ENCODE measurements at regions not wholly inside any gene's neighbourhood (a gene's known extent, or its start where the extent isn't known, plus 50 kb on each side); places are given as distances from the start of the nearest gene placed in this dataset.
"Not testable (repeated sequence)": the region's sequence is repeated elsewhere in the genome, so short reads cannot be mapped to it uniquely, and the experiment has no call there.

- DNase-seq = no peak
These were observed 91.6 kb upstream of the BCAR3 start for GRCh38 chr1:93773049-93773838.

- no peak for DNase-seq
These were observed 90.2 kb upstream of the BCAR3 start for GRCh38 chr1:93771843-93772242.

GRCh38 chr1:93770640-93771039 lies 89.0 kb upstream of the BCAR3 start:
- no peak for DNase-seq

- no peak for DNase-seq
These were observed 88.1 kb upstream of the BCAR3 start for GRCh38 chr1:93769777-93770176.

- no peak for DNase-seq
These were observed 86.8 kb upstream of the BCAR3 start for GRCh38 chr1:93768380-93768863.

GRCh38 chr1:93766451-93766850 lies 84.8 kb upstream of the BCAR3 start:
- DNase-seq = no peak

GRCh38 chr1:93765099-93765498 lies 83.5 kb upstream of the BCAR3 start:
- DNase-seq = no peak

- no peak for DNase-seq
These were observed 82.7 kb upstream of the BCAR3 start for GRCh38 chr1:93764366-93764750.

GRCh38 chr1:93763704-93764365 lies 82.2 kb upstream of the BCAR3 start:
- no peak for DNase-seq

GRCh38 chr1:93758842-93759515 lies 77.3 kb upstream of the BCAR3 start:
- DNase-seq = peak; percentile 85

GRCh38 chr1:93757256-93758036 lies 75.8 kb upstream of the BCAR3 start:
- no peak for DNase-seq

GRCh38 chr1:93756657-93757056 lies 75.0 kb upstream of the BCAR3 start:
- DNase-seq = no peak

- DNase-seq = not testable (repeated sequence)
These were observed 73.6 kb upstream of the BCAR3 start for GRCh38 chr1:93755251-93755715.

GRCh38 chr1:93753791-93754763 lies 72.4 kb upstream of the BCAR3 start:
- peak; percentile 63 for DNase-seq

- DNase-seq = no peak
These were observed 70.0 kb upstream of the BCAR3 start for GRCh38 chr1:93751377-93752250.

- DNase-seq = peak; percentile 39
These were observed 69.3 kb upstream of the BCAR3 start for GRCh38 chr1:93750955-93751354.

GRCh38 chr1:93749894-93750301 lies 68.3 kb upstream of the BCAR3 start:
- DNase-seq = peak; percentile 34

- peak; percentile 78 for DNase-seq
These were observed 67.8 kb upstream of the BCAR3 start for GRCh38 chr1:93749487-93749886.

- no peak for DNase-seq
These were observed 64.6 kb upstream of the BCAR3 start for GRCh38 chr1:93746021-93746812.

All from inflammatory macrophage treated with lipopolysaccharide for 4 hours (primary cell).